Upper lobe of right lung (tissue), 1 donor: ENCODE measurements at regions not wholly inside any gene's neighbourhood (a gene's known extent, or its start where the extent isn't known, plus 50 kb on each side); places are given as distances from the start of the nearest gene placed in this dataset.

ENCODE experiments used
- ATAC-seq: fragments of 200-7000 bp; cut with Tn5 transposase; one replicate; pipeline ENCODE4 v1.9.1; 2020; ENCODE audit warnings: mild to moderate bottlenecking, moderate library complexity
- DNase-seq: peaks from one replicate; pipeline ENCODE4 v3.0.0-alpha.2; 2020
- H3K27ac ChIP-seq: fragments of 200-600 bp; one replicate; pipeline ENCODE4 v1.8.0; 2022
- H3K27me3 ChIP-seq: fragments of 200-600 bp; one replicate; pipeline ENCODE4 v1.8.0; 2022; ENCODE audit warnings: mild to moderate bottlenecking
- H3K36me3 ChIP-seq: fragments of 200-600 bp; one replicate; pipeline ENCODE4 v1.8.0; 2022
- H3K4me1 ChIP-seq: fragments of 200-600 bp; one replicate; pipeline ENCODE4 v1.8.0; 2022
- H3K4me3 ChIP-seq: fragments of 200-600 bp; one replicate; pipeline ENCODE4 v1.8.0; 2022; ENCODE audit warnings: mild to moderate bottlenecking
- H3K9me3 ChIP-seq: fragments of 200-600 bp; one replicate; pipeline ENCODE4 v1.8.0; 2022
- intact Hi-C: fragments of 100-400 bp; cut with DNase I; formaldehyde crosslinking; loops from one replicate; pipeline ENCODE4 v1.11.0; 2022
- TF ChIP-seq, protein P1 (sequence below): fragments of 200-600 bp; IDR thresholded peaks from one replicate; pipeline ENCODE4 v1.8.0; 2022; ENCODE audit warnings: antibody characterized with exemption
- donor health status: DM: no; HTN: yes; CAD: no; lungs with severe emphysema.

DNA sequence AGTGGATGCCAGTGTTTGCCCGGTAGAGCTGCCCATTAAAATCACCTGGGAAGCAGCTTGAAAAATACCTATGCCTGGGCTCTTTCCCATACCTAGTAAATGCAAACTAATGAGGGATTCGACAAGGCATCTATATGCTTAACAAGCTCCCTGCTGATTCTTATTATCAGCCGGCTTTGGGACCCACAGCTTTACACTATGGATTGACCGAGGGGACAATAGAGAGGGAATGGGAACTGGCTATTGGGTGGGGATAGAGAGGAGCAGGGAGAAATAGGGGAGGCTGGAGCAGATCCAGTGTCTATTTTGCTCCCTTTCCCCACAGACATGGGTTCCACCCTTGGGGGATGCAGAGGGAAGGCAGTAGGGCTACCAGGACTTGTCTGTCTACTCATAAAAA lies 103.1 kb upstream of the TEX13D start:
- ATAC-seq (no peak), DNase-seq (no peak)
- Histone ChIP-seq H3K27ac (no peak overlapping the region), H3K4me3 (no peak overlapping the region), H3K4me1 (no peaks in the 10 kb centered on the region), H3K27me3 (no peaks in the 10 kb centered on the region), H3K36me3 (no peaks in the 10 kb centered on the region), H3K9me3 (no peaks in the 10 kb centered on the region)
- intact Hi-C loops: no loop called here
- TF ChIP-seq, protein P1, sequence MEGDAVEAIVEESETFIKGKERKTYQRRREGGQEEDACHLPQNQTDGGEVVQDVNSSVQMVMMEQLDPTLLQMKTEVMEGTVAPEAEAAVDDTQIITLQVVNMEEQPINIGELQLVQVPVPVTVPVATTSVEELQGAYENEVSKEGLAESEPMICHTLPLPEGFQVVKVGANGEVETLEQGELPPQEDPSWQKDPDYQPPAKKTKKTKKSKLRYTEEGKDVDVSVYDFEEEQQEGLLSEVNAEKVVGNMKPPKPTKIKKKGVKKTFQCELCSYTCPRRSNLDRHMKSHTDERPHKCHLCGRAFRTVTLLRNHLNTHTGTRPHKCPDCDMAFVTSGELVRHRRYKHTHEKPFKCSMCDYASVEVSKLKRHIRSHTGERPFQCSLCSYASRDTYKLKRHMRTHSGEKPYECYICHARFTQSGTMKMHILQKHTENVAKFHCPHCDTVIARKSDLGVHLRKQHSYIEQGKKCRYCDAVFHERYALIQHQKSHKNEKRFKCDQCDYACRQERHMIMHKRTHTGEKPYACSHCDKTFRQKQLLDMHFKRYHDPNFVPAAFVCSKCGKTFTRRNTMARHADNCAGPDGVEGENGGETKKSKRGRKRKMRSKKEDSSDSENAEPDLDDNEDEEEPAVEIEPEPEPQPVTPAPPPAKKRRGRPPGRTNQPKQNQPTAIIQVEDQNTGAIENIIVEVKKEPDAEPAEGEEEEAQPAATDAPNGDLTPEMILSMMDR: no peak

DNA sequence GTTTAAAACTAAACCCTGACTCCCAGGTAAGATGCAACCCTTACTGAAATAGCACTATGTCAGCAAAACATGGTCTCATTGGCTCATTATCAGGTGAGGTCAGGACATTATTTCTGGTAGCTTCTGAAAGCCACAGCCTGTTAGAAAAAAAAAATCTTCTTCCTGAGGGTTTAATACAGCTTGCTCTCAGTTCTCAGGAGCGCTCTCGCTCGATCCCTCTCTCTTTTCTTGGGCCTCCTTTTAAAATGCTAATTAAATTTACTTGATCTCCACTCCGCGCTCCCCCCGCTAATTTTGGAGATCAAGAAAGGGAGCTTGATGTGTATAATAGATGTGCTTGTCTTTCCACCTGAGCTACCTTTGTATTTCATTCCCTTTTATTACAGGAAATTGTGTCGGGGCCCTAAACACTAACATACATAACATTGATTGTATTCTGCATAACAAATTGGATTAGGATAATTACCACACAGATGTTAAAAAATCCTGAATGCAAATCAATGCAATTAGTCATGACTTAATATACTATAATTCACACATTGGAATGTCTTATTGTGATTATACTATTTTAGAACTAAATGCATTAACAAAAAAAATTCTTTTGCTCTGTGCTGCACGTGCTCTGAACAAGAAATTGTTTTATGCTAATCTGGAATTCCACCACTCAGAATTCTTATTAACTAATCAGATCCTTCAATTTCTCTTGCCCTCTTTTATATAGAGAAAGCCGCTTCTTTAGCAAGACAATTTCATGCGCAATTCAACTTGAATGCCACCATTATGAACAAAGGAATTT lies 101.6 kb upstream of the TEX13D start:
- ATAC-seq (no peak), DNase-seq (no peak)
- intact Hi-C loops: no loop called here
- H3K27ac ChIP-seq: no peak overlapping the region
- no peaks in the 10 kb centered on the region for H3K9me3 ChIP-seq
- H3K4me3 ChIP-seq: no peak overlapping the region
- no peaks in the 10 kb centered on the region for H3K36me3 ChIP-seq
- TF ChIP-seq, protein P1: no peak
- no peaks in the 10 kb centered on the region for H3K4me1 ChIP-seq
- H3K27me3 ChIP-seq: no peaks in the 10 kb centered on the region

DNA sequence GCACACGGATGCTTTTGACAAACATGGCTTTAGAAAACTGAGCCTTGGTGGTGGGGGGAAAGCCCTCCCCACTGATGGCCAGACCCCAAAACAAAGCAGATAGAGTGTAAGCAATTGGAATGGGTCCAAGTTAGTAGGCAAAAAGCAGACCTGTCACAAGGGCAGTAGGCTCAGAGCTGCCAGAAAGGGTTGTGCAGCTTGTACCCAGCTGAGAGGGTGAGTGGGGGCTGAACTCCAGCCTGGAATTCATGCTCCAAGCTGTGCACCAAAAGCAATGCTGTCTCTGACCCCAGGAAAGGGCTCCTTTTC lies 101.1 kb upstream of the TEX13D start:
- no peak overlapping the region for H3K27ac ChIP-seq
- intact Hi-C loops: no loop called here
- ATAC-seq (no peak), DNase-seq (no peak)
- no peaks in the 10 kb centered on the region for H3K27me3 ChIP-seq
- no peak overlapping the region for H3K4me3 ChIP-seq
- no peaks in the 10 kb centered on the region for H3K4me1 ChIP-seq
- no peaks in the 10 kb centered on the region for H3K36me3 ChIP-seq
- TF ChIP-seq, protein P1: no peak
- H3K9me3 ChIP-seq: no peaks in the 10 kb centered on the region

DNA sequence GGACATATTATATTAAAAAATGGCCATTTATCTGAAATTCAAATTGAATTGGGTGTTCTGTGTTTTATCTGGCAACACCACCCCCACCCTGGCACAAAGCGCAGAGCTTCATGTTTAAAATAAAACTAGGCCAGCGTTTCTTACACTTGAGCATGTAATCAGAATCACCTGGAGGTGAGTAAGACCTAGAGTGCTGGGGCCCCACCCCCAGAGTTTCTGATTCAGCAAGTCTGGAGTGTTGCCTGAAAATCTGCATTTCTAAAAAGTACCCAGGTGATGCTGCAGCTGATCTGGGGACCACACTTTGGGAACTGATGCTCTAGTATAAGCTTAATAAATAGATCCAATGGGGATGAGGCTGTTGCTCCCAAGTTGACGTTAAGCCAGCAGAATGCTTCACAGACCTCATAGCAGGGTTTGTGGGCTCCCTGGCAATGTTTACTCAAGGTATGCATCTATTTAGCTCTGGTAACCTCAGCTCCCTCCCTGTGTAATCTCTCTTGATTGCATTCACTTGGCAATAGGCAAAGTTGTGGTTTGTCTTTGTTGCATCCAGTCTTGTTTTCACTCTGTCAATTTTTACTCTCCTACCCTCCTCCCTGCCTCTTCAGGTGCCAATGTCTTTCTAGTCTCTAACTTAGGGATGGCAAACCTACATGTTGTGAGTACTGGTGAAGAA lies 99.8 kb upstream of the TEX13D start:
- Histone ChIP-seq H3K36me3 (no peaks in the 10 kb centered on the region), H3K27me3 (no peaks in the 10 kb centered on the region), H3K9me3 (no peaks in the 10 kb centered on the region), H3K4me3 (no peak overlapping the region), H3K27ac (no peak overlapping the region), H3K4me1 (no peaks in the 10 kb centered on the region)
- TF ChIP-seq, protein P1: no peak
- ATAC-seq (no peak), DNase-seq (no peak)
- intact Hi-C loops: no loop called here

DNA sequence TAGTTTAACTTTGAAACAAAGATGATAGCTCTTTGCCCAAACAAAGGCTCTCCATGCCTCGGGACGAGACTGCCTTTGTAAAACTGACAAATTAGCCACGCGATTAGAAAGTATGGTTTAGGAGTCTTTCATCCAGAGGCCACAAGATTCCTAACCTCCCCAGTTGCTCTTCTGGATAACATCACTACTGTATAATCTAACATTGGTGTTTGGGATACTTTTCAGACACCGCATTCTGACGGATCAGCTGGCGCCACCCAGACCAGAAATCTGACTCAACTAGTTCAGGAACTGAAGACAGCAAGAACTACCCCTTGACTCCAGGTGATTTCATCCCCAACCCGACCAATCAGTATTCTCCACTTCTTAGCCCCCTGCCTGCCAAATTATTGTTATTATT lies 98.1 kb upstream of the TEX13D start:
- no peaks in the 10 kb centered on the region for H3K27me3 ChIP-seq

More for the DNA sequence above, 98.1 kb upstream of the TEX13D start:
- no peaks in the 10 kb centered on the region for H3K9me3 ChIP-seq
- H3K4me3 ChIP-seq: no peak overlapping the region
- ATAC-seq (no peak), DNase-seq (no peak)
- no peaks in the 10 kb centered on the region for H3K36me3 ChIP-seq
- H3K4me1 ChIP-seq: no peaks in the 10 kb centered on the region
- H3K27ac ChIP-seq: no peak overlapping the region
- intact Hi-C loops: no loop called here
- TF ChIP-seq, protein P1: no peak
